ENCODE measurements at regions not wholly inside any gene's neighbourhood (a gene's known extent, or its start where the extent isn't known, plus 50 kb on each side); places are given as distances from the start of the nearest gene placed in this dataset.
A peak's percentile ranks its signal among the peaks of the same experiment; 100 is the strongest.

DNA sequence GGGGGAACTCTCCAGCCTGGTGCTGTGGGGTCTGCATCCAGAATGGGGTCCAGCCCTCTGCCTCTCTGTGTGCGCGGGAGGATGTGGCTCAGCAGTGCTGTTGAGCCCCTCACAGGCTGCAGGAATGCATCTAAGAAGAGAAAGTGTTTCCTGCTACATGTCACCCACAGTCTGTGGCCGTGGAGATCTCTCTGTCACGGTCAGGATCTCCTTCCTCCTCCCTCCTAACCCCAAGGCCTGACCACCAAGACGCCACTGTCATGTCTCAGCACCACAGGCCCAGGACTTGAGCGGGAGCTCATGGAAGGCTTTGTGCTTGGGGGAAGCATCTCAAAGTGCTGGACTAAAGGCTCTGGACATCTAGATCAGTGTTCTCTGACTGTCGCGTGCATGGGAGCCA, 90.1 kb downstream of the SREK1 start:
- BruUV-seq (replicated peaks), result no TSS peak
- CTCF ChIA-PET, result no interaction called here
- intact Hi-C loops (cut with micrococcal nuclease; ENCODE audit: unreplicated experiment), result no loop called here
- Histone ChIP-seq H3K4me3 (ENCODE audit: low read depth, low read length, poor library complexity, severe bottlenecking) (no peak overlapping the region), H3K27me3 (replicated peaks; ENCODE audit: insufficient read depth, low read depth, low read length, poor library complexity) (peaks cover 4% of the 10 kb centered on the region), H3K9me3 (ENCODE audit: low read depth, low read length, poor library complexity, severe bottlenecking) (no peaks in the 10 kb centered on the region), H3K4me1 (ENCODE audit: insufficient read depth, low read length, poor library complexity, severe bottlenecking) (no peaks in the 10 kb centered on the region), H3K27ac (ENCODE audit: low read depth, low read length, poor library complexity, severe bottlenecking) (no peak overlapping the region), H3K36me3 (ENCODE audit: insufficient read depth, low read length, poor library complexity, severe bottlenecking) (no peaks in the 10 kb centered on the region)
- POLR2A ChIA-PET (ENCODE audit: low non-redundant PET), result no interaction called here
- TF ChIP-seq, protein P1, sequence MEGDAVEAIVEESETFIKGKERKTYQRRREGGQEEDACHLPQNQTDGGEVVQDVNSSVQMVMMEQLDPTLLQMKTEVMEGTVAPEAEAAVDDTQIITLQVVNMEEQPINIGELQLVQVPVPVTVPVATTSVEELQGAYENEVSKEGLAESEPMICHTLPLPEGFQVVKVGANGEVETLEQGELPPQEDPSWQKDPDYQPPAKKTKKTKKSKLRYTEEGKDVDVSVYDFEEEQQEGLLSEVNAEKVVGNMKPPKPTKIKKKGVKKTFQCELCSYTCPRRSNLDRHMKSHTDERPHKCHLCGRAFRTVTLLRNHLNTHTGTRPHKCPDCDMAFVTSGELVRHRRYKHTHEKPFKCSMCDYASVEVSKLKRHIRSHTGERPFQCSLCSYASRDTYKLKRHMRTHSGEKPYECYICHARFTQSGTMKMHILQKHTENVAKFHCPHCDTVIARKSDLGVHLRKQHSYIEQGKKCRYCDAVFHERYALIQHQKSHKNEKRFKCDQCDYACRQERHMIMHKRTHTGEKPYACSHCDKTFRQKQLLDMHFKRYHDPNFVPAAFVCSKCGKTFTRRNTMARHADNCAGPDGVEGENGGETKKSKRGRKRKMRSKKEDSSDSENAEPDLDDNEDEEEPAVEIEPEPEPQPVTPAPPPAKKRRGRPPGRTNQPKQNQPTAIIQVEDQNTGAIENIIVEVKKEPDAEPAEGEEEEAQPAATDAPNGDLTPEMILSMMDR (conservative IDR thresholded peaks at IDR 0.05; ENCODE audit: low read depth, low read length), result no peak
- DNase-seq (ENCODE audit: low spot score), result no peak

DNA sequence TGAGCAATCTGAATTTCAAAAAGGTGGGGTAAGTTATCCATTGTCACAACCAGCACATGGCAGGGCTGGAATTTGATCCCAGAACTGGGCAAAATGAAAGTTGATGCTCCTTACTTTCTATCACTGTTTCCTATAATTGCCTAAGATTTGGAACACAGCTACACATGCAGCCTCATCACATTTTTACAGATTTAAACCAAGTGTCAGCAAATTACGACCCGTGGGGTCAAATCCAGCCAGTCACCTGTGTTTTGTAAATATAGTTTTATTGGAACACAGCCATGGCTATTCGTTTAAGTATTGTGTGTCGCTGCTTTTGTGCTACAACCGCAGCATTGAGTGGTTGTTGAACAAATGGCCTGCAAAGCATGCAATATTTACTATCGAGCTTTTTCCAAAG, 94.3 kb downstream of the SREK1 start:
- TF ChIP-seq, protein P1 (conservative IDR thresholded peaks at IDR 0.05; ENCODE audit: low read depth, low read length), result no peak
- TF ChIP-seq EZH2 (IDR thresholded peaks at IDR 0.05; ENCODE audit: borderline replicate concordance, low read depth, low read length, poor library complexity, severe bottlenecking), result no peak
- Histone ChIP-seq H3K4me3 (ENCODE audit: low read depth, low read length, poor library complexity, severe bottlenecking) (no peak overlapping the region), H3K4me1 (ENCODE audit: insufficient read depth, low read length, poor library complexity, severe bottlenecking) (no peaks in the 10 kb centered on the region), H3K27ac (ENCODE audit: low read depth, low read length, poor library complexity, severe bottlenecking) (no peak overlapping the region), H3K9me3 (ENCODE audit: low read depth, low read length, poor library complexity, severe bottlenecking) (no peaks in the 10 kb centered on the region), H3K36me3 (ENCODE audit: insufficient read depth, low read length, poor library complexity, severe bottlenecking) (no peaks in the 10 kb centered on the region), H3K27me3 (replicated peaks; ENCODE audit: insufficient read depth, low read depth, low read length, poor library complexity) (peaks cover 4% of the 10 kb centered on the region)
- POLR2A ChIA-PET (ENCODE audit: low non-redundant PET), result no interaction called here
- CTCF ChIA-PET, result no interaction called here
- intact Hi-C loops (cut with micrococcal nuclease; ENCODE audit: unreplicated experiment), result no loop called here
- DNase-seq (ENCODE audit: low spot score), result no peak
- BruUV-seq (replicated peaks), result no TSS peak

DNA sequence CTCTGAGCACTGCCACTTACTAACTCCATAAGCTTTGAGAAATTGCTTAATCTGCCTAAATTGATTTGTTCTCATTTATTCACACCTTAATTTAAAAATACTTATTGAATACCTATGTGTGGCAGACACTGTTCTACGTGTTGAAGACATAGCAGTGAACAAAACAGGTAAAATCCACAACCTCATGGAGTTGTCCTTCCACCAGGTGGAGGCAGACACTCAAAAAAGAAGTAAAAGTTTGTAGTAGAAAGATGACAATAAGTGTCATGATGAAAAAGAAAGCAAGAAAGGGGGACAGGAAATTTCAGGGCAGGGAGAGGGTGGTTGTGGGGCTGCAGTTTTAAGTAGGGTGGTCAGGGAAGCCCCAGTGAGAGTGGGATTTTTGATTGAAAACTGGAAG, 94.9 kb downstream of the SREK1 start:
- Histone ChIP-seq H3K4me1 (ENCODE audit: insufficient read depth, low read length, poor library complexity, severe bottlenecking) (no peaks in the 10 kb centered on the region), H3K9me3 (ENCODE audit: low read depth, low read length, poor library complexity, severe bottlenecking) (no peaks in the 10 kb centered on the region), H3K36me3 (ENCODE audit: insufficient read depth, low read length, poor library complexity, severe bottlenecking) (no peaks in the 10 kb centered on the region), H3K27ac (ENCODE audit: low read depth, low read length, poor library complexity, severe bottlenecking) (no peak overlapping the region), H3K4me3 (ENCODE audit: low read depth, low read length, poor library complexity, severe bottlenecking) (no peak overlapping the region), H3K27me3 (replicated peaks; ENCODE audit: insufficient read depth, low read depth, low read length, poor library complexity) (peaks cover 4% of the 10 kb centered on the region)
- TF ChIP-seq, protein P1 (conservative IDR thresholded peaks at IDR 0.05; ENCODE audit: low read depth, low read length), result peak; percentile 30; the same call in 1 of the 2 replicates
- no peak for TF ChIP-seq EZH2 (IDR thresholded peaks at IDR 0.05; ENCODE audit: borderline replicate concordance, low read depth, low read length, poor library complexity, severe bottlenecking)
- ChIA-PET POLR2A (ENCODE audit: low non-redundant PET) (no interaction called here), CTCF (no interaction called here)
- BruUV-seq (replicated peaks), result no TSS peak
- DNase-seq (ENCODE audit: low spot score), result no peak
- intact Hi-C loops (cut with micrococcal nuclease; ENCODE audit: unreplicated experiment), result no loop called here
